ENCODE measurements at regions not wholly inside any gene's neighbourhood (a gene's known extent, or its start where the extent isn't known, plus 50 kb on each side); places are given as distances from the start of the nearest gene placed in this dataset.

DNA sequence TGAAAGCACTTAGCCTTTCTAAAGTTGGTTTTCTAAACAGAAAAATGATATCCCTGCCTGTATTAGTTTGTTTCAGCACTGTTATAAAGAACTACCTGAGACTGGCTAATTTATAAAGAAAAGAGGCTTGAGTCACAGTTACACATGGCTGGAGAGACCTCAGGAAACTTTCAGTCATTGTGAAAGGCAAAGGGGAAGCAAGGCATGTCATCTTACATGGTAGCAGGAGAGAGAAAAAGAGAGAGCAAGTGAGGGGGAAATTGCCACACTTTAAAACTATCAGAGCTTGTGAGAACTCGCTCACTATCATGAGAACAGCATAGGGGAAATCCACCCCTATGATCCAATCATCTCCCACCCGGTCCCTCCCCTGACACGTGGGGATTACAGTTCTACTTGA, 64.9 kb downstream of the FAM170A start:
- POLR2A ChIA-PET, result no interaction called here
- H3K36me3 ChIP-seq (ENCODE audit: control insufficient read depth in 2 of 2, insufficient read depth in 1 of 2, low read length in 2 of 2), result no peaks in the 10 kb centered on the region
- H3K4me3 ChIP-seq (ENCODE audit: low read depth, low read length), result no peak overlapping the region
- H3K27ac ChIP-seq (ENCODE audit: extremely low read depth, low read depth, low read length), result no peak overlapping the region
- no peaks in the 10 kb centered on the region for H3K9me3 ChIP-seq (ENCODE audit: control insufficient read depth, insufficient read depth, low read depth, low read length)
- TF ChIP-seq ZNF266 (tag by site-specific recombination; IDR thresholded peaks at IDR 0.05; ENCODE audit: low read depth) (no peak), BCL6B (tag by site-specific recombination; IDR thresholded peaks at IDR 0.05) (no peak), HOXD13 (CRISPR knock-in tag; IDR thresholded peaks at IDR 0.05; ENCODE audit: borderline replicate concordance) (no peak), ZNF394 (tag by site-specific recombination; IDR thresholded peaks at IDR 0.05; ENCODE audit: borderline replicate concordance) (no peak), TRIM28 (IDR thresholded peaks at IDR 0.05; ENCODE audit: borderline replicate concordance, low read length) (no peak), ZNF660 (tag by site-specific recombination; IDR thresholded peaks at IDR 0.05) (no peak), GLI2 (tag by site-specific recombination; IDR thresholded peaks at IDR 0.05; ENCODE audit: borderline replicate concordance, low read depth) (no peak), ZNF138 (tag by site-specific recombination; IDR thresholded peaks at IDR 0.05; ENCODE audit: borderline replicate concordance) (no peak), ZNF777 (tag by site-specific recombination; IDR thresholded peaks at IDR 0.05; ENCODE audit: borderline replicate concordance) (no peak), ZNF155 (tag by site-specific recombination; IDR thresholded peaks at IDR 0.05) (no peak), YY2 (tag by site-specific recombination; IDR thresholded peaks at IDR 0.05) (no peak)
- TF ChIP-seq, protein P1, sequence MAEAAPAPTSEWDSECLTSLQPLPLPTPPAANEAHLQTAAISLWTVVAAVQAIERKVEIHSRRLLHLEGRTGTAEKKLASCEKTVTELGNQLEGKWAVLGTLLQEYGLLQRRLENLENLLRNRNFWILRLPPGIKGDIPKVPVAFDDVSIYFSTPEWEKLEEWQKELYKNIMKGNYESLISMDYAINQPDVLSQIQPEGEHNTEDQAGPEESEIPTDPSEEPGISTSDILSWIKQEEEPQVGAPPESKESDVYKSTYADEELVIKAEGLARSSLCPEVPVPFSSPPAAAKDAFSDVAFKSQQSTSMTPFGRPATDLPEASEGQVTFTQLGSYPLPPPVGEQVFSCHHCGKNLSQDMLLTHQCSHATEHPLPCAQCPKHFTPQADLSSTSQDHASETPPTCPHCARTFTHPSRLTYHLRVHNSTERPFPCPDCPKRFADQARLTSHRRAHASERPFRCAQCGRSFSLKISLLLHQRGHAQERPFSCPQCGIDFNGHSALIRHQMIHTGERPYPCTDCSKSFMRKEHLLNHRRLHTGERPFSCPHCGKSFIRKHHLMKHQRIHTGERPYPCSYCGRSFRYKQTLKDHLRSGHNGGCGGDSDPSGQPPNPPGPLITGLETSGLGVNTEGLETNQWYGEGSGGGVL (tag by site-specific recombination; IDR thresholded peaks at IDR 0.05), result no peak
- TF ChIP-seq, protein P2, sequence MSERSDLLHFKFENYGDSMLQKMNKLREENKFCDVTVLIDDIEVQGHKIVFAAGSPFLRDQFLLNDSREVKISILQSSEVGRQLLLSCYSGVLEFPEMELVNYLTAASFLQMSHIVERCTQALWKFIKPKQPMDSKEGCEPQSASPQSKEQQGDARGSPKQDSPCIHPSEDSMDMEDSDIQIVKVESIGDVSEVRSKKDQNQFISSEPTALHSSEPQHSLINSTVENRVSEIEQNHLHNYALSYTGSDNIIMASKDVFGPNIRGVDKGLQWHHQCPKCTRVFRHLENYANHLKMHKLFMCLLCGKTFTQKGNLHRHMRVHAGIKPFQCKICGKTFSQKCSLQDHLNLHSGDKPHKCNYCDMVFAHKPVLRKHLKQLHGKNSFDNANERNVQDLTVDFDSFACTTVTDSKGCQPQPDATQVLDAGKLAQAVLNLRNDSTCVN (tag by site-specific recombination; optimal IDR thresholded peaks at IDR 0.05), result no peak
- CTCF ChIA-PET, result no interaction called here
- no peaks in the 10 kb centered on the region for H3K4me1 ChIP-seq (ENCODE audit: control insufficient read depth, insufficient read depth, low read length)

GRCh38 chr5:119706049-119706448, 76.7 kb downstream of the FAM170A start:
- H3K4me3 ChIP-seq (ENCODE audit: low read depth, low read length), result no peak overlapping the region
- ChIA-PET CTCF (no interaction called here), POLR2A (no interaction called here)

More at GRCh38 chr5:119706049-119706448, 76.7 kb downstream of the FAM170A start:
- H3K4me1 ChIP-seq (ENCODE audit: control insufficient read depth, insufficient read depth, low read length), result no peaks in the 10 kb centered on the region
- no peaks in the 10 kb centered on the region for H3K36me3 ChIP-seq (ENCODE audit: control insufficient read depth in 2 of 2, insufficient read depth in 1 of 2, low read length in 2 of 2)
- H3K9me3 ChIP-seq (ENCODE audit: control insufficient read depth, insufficient read depth, low read depth, low read length), result no peaks in the 10 kb centered on the region
- TF ChIP-seq ZNF121 (tag by site-specific recombination; IDR thresholded peaks at IDR 0.05) (no peak), BCL11B (tag by site-specific recombination; IDR thresholded peaks at IDR 0.05; ENCODE audit: low read depth) (no peak), ZNF416 (tag by site-specific recombination; IDR thresholded peaks at IDR 0.05) (no peak), ZNF571 (tag by site-specific recombination; IDR thresholded peaks at IDR 0.05) (no peak), ZNF148 (tag by site-specific recombination; IDR thresholded peaks at IDR 0.05; ENCODE audit: borderline replicate concordance) (no peak), ZNF114 (tag by site-specific recombination; IDR thresholded peaks at IDR 0.05) (no peak), ZNF768 (tag by site-specific recombination; IDR thresholded peaks at IDR 0.05) (no peak), ZBTB10 (tag by site-specific recombination; IDR thresholded peaks at IDR 0.05) (no peak), ZNF610 (tag by site-specific recombination; IDR thresholded peaks at IDR 0.05; ENCODE audit: borderline replicate concordance) (no peak), ZNF184 (tag by site-specific recombination; IDR thresholded peaks at IDR 0.05) (no peak)
- TF ChIP-seq, protein P3, sequence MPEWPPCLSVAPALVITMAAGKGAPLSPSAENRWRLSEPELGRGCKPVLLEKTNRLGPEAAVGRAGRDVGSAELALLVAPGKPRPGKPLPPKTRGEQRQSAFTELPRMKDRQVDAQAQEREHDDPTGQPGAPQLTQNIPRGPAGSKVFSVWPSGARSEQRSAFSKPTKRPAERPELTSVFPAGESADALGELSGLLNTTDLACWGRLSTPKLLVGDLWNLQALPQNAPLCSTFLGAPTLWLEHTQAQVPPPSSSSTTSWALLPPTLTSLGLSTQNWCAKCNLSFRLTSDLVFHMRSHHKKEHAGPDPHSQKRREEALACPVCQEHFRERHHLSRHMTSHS (tag by site-specific recombination; IDR thresholded peaks at IDR 0.05), result no peak
- H3K27ac ChIP-seq (ENCODE audit: extremely low read depth, low read depth, low read length), result no peak overlapping the region

All from HEK293 (cell line).